Lower leg skin (tissue), 3 donors: ENCODE measurements at regions not wholly inside any gene's neighbourhood (a gene's known extent, or its start where the extent isn't known, plus 50 kb on each side); places are given as distances from the start of the nearest gene placed in this dataset.

Experiments
- POLR2A ChIP-seq, 2 donors: fragments of 450-650 bp; IDR thresholded peaks; one replicate each; pipeline ENCODE4 v1.6.1; 2016 to 2017; ENCODE audit warnings: antibody characterized with exemption in 2 of 2, mild to moderate bottlenecking in 1 of 2, moderate library complexity in 1 of 2
- TF ChIP-seq, protein P1 (sequence below), 3 donors: fragments of 450-650 bp; IDR thresholded peaks; one replicate each; pipeline ENCODE4 v1.5.1; 2016; ENCODE audit warnings: antibody characterized with exemption in 3 of 3, mild to moderate bottlenecking in 3 of 3, moderate library complexity in 2 of 3

DNA sequence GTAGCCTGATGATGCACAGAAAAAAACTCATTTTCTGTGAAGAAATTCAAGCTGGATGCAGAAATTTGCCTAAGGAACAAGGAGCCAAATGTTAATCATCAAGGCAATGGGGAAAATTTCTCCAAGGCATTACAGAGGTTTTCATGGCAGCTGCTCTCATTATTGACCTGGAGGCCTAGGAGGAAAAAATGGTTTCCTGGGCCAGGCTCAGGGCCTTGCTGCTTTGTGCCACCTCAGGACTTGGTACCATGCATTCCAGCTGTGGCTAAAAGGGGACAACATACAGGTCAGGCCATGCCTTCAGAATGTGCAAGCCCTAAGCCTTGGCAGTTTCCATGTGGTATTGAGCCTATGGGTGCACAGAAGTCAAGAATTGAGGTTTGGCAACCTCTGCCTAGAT lies 1320.1 kb upstream of the MIR17HG start:
- no peak for TF ChIP-seq POLR2A (IDR thresholded peaks at IDR 0.05)
- TF ChIP-seq, protein P1, sequence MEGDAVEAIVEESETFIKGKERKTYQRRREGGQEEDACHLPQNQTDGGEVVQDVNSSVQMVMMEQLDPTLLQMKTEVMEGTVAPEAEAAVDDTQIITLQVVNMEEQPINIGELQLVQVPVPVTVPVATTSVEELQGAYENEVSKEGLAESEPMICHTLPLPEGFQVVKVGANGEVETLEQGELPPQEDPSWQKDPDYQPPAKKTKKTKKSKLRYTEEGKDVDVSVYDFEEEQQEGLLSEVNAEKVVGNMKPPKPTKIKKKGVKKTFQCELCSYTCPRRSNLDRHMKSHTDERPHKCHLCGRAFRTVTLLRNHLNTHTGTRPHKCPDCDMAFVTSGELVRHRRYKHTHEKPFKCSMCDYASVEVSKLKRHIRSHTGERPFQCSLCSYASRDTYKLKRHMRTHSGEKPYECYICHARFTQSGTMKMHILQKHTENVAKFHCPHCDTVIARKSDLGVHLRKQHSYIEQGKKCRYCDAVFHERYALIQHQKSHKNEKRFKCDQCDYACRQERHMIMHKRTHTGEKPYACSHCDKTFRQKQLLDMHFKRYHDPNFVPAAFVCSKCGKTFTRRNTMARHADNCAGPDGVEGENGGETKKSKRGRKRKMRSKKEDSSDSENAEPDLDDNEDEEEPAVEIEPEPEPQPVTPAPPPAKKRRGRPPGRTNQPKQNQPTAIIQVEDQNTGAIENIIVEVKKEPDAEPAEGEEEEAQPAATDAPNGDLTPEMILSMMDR (IDR thresholded peaks at IDR 0.05) = no peak
